ENCODE measurements at regions not wholly inside any gene's neighbourhood (a gene's known extent, or its start where the extent isn't known, plus 50 kb on each side); places are given as distances from the start of the nearest gene placed in this dataset.

- Mint-ChIP-seq H3K27me3 (ENCODE audit: low read depth) (peaks cover 3% of the 10 kb centered on the region), H3K9me3 (peaks cover 14 to 16% of the 10 kb centered on the region in 2 experiments), H3K4me3 (no peak overlapping the region), H3K4me1 (peaks cover 13% of the 10 kb centered on the region in 2 experiments), H3K36me3 (ENCODE audit: insufficient read depth in 1 of 3, low read depth in 3 of 3) (peaks cover 8 to 17% (median 14%) of the 10 kb centered on the region in 3 experiments), H3K27ac (no peak overlapping the region)
- H4K8ac ChIP-seq (replicated peaks; ENCODE audit: insufficient read length, low read depth, low read length), result no peak overlapping the region
- H3K18ac ChIP-seq (ENCODE audit: insufficient read length, low read depth, low read length), result no peak overlapping the region
- no peaks in the 10 kb centered on the region for H3K79me1 ChIP-seq (ENCODE audit: insufficient read depth, low read depth, low read length, poor library complexity, severe bottlenecking)
- H3K27me3 ChIP-seq (ENCODE audit: insufficient read depth, low read length), result no peaks in the 10 kb centered on the region
- H3K79me2 ChIP-seq (ENCODE audit: insufficient read depth, low read length), result no peaks in the 10 kb centered on the region
- H2BK20ac ChIP-seq (ENCODE audit: low read depth, low read length, poor library complexity, severe bottlenecking), result no peak overlapping the region
- no peak overlapping the region for H2BK5ac ChIP-seq (ENCODE audit: insufficient read length, low read length)
- no peak overlapping the region for H3K4ac ChIP-seq (ENCODE audit: low read depth, low read length)
- no peak overlapping the region for H3K56ac ChIP-seq (ENCODE audit: insufficient read length, low read depth, low read length)
- H3K4me1 ChIP-seq (ENCODE audit: insufficient read depth, low read length), result no peaks in the 10 kb centered on the region
- no peak overlapping the region for H3T11ph ChIP-seq (ENCODE audit: low read length)
- no peak overlapping the region for H3K27ac ChIP-seq (ENCODE audit: insufficient read length, low read depth, low read length)
- no peak overlapping the region for H2AFZ ChIP-seq (ENCODE audit: low read length)
- H3K9ac ChIP-seq (ENCODE audit: extremely low read depth, insufficient read length, low read length), result no peak overlapping the region
- no peak overlapping the region for H4K91ac ChIP-seq (ENCODE audit: insufficient read length, low read depth, low read length)
- no peaks in the 10 kb centered on the region for H3K23me2 ChIP-seq (ENCODE audit: insufficient read length, low read depth, low read length, poor library complexity, severe bottlenecking)
- no peaks in the 10 kb centered on the region for H3K9me3 ChIP-seq (ENCODE audit: control insufficient read depth, low read depth, low read length)
- no peak overlapping the region for H3K4me2 ChIP-seq (ENCODE audit: insufficient read depth, insufficient read length, low read length)
- no peak overlapping the region for H2BK120ac ChIP-seq (ENCODE audit: low read depth, low read length, poor library complexity, severe bottlenecking)
- no peak overlapping the region for H4K5ac ChIP-seq (ENCODE audit: insufficient read length, low read depth, low read length)
- WGBS (ENCODE audit: extremely low coverage, insufficient read length, low lambda C conversion rate), result no CpG with 5 or more reads among the region's 3 CpGs
- TF ChIP-seq CTCF (conservative IDR thresholded peaks at IDR 0.05), result no peak
- no peak overlapping the region for H2AK5ac ChIP-seq (ENCODE audit: insufficient read length, low read length)
- no peak overlapping the region for H2BK12ac ChIP-seq (ENCODE audit: insufficient read length, low read depth, low read length)
- no peak overlapping the region for H2BK15ac ChIP-seq (ENCODE audit: low read depth, low read length)
- H4K20me1 ChIP-seq (ENCODE audit: control insufficient read depth, insufficient read depth, insufficient read length), result no peaks in the 10 kb centered on the region
- H3K14ac ChIP-seq (ENCODE audit: insufficient read depth, low read length), result no peak overlapping the region
- no peak overlapping the region for H3K23ac ChIP-seq (ENCODE audit: insufficient read length, low read depth, low read length)
- DNase-seq, result no peak
Measured at GRCh38 chr18:73962256-73962655, 185.4 kb downstream of the FBXO15 start.

Data from H9 (cell line).